KBM-7 (cell line): ENCODE measurements at regions not wholly inside any gene's neighbourhood (a gene's known extent, or its start where the extent isn't known, plus 50 kb on each side); places are given as distances from the start of the nearest gene placed in this dataset.
A peak's percentile ranks its signal among the peaks of the same experiment; 100 is the strongest.
"Not testable (repeated sequence)": the region's sequence is repeated elsewhere in the genome, so short reads cannot be mapped to it uniquely, and the experiment has no call there.

Experiments used
- DNase-seq: peaks from one replicate; pipeline ENCODE4 v3.0.0-alpha.2; 2015
- in situ Hi-C: fragments of 300-500 bp; cut with MboI; formaldehyde crosslinking; loops from 2 replicates; pipeline ENCODE4 v1.14.3; 2020; ENCODE audit warnings: low sequenced_read_pairs, low pct_unique_long_range_greater_than_20kb, mixed read lengths

GRCh38 chr3:64814351-64814750 lies 126.6 kb upstream of the ADAMTS9 start:
- DNase-seq: no peak
- in situ Hi-C loops: no loop called here

- no peak for DNase-seq
- in situ Hi-C loops: no loop called here
These were observed 125.5 kb upstream of the ADAMTS9 start for GRCh38 chr3:64813326-64813725.

- no peak for DNase-seq
- in situ Hi-C loops: no loop called here
These were observed 121.3 kb upstream of the ADAMTS9 start for GRCh38 chr3:64809086-64809485.

- in situ Hi-C loops: no loop called here
- DNase-seq: no peak
These were observed 120.3 kb upstream of the ADAMTS9 start for GRCh38 chr3:64808061-64808460.

- in situ Hi-C loops: no loop called here
- no peak for DNase-seq
These were observed 119.1 kb upstream of the ADAMTS9 start for GRCh38 chr3:64806668-64807605.

GRCh38 chr3:64805978-64806377 lies 118.2 kb upstream of the ADAMTS9 start:
- DNase-seq: no peak
- in situ Hi-C loops: no loop called here

GRCh38 chr3:64805248-64805647 lies 117.4 kb upstream of the ADAMTS9 start:
- in situ Hi-C loops: no loop called here
- no peak for DNase-seq

GRCh38 chr3:64803469-64803868 lies 115.7 kb upstream of the ADAMTS9 start:
- DNase-seq: no peak
- in situ Hi-C loops: no loop called here

- in situ Hi-C loops: no loop called here
- DNase-seq: no peak
These were observed 114.7 kb upstream of the ADAMTS9 start for GRCh38 chr3:64802460-64802859.

- no peak for DNase-seq
- in situ Hi-C loops: no loop called here
These were observed 114.1 kb upstream of the ADAMTS9 start for GRCh38 chr3:64801856-64802255.

GRCh38 chr3:64799606-64800005 lies 111.8 kb upstream of the ADAMTS9 start:
- no peak for DNase-seq
- in situ Hi-C loops: no loop called here

- DNase-seq: no peak
- in situ Hi-C loops: no loop called here
These were observed 110.5 kb upstream of the ADAMTS9 start for GRCh38 chr3:64798316-64798715.

- DNase-seq: peak; percentile 29
- in situ Hi-C loops: no loop called here
These were observed 109.0 kb upstream of the ADAMTS9 start for GRCh38 chr3:64796607-64797399.

GRCh38 chr3:64792445-64792844 lies 104.6 kb upstream of the ADAMTS9 start:
- in situ Hi-C loops: no loop called here
- DNase-seq: no peak

GRCh38 chr3:64789111-64789510 lies 101.3 kb upstream of the ADAMTS9 start:
- no peak for DNase-seq
- in situ Hi-C loops: no loop called here

- DNase-seq: no peak
- in situ Hi-C loops: no loop called here
These were observed 95.4 kb upstream of the ADAMTS9 start for GRCh38 chr3:64783200-64783599.

- not testable (repeated sequence) for DNase-seq
These were observed 93.1 kb upstream of the ADAMTS9 start for GRCh38 chr3:64780923-64781322.

GRCh38 chr3:64773137-64773536 lies 85.3 kb upstream of the ADAMTS9 start:
- DNase-seq: no peak
- in situ Hi-C loops: no loop called here

More at GRCh38 chr3:64780923-64781322, 93.1 kb upstream of the ADAMTS9 start:
- in situ Hi-C loops: not testable (repeated sequence)

- DNase-seq: no peak
- in situ Hi-C loops: no loop called here
These were observed 78.6 kb upstream of the ADAMTS9 start for GRCh38 chr3:64766440-64766839.

GRCh38 chr3:64765947-64766346 lies 78.1 kb upstream of the ADAMTS9 start:
- in situ Hi-C loops: no loop called here

More at GRCh38 chr3:64765947-64766346, 78.1 kb upstream of the ADAMTS9 start:
- no peak for DNase-seq
